GM10266 (cell line): ENCODE measurements at regions not wholly inside any gene's neighbourhood (a gene's known extent, or its start where the extent isn't known, plus 50 kb on each side); places are given as distances from the start of the nearest gene placed in this dataset.

Source experiments
- DNase-seq: peaks from one replicate; pipeline ENCODE4 v3.0.0; 2012; ENCODE audit errors: extremely low spot score
- CTCF ChIP-seq: IDR thresholded peaks from 2 replicates; pipeline ENCODE4 v1.5.1; 2012; ENCODE audit warnings: mild to moderate bottlenecking, low read depth; ENCODE audit not compliant: control insufficient read depth, insufficient read depth; ENCODE audit errors: missing control alignments

- no peak for DNase-seq
- TF ChIP-seq CTCF, result no peak
Measured at GRCh38 chr14:97878727-97879126, 1081.5 kb downstream of the VRK1 start.

- no peak for TF ChIP-seq CTCF
- DNase-seq, result no peak
Measured at GRCh38 chr14:97887690-97888089, 1090.5 kb downstream of the VRK1 start.

GRCh38 chr14:97888331-97888730 lies 1091.1 kb downstream of the VRK1 start:
- DNase-seq, result no peak
- no peak for TF ChIP-seq CTCF

GRCh38 chr14:97891515-97891914 lies 1094.3 kb downstream of the VRK1 start:
- TF ChIP-seq CTCF, result no peak
- DNase-seq, result no peak

- DNase-seq, result no peak
- no peak for TF ChIP-seq CTCF
Measured at GRCh38 chr14:97894552-97894951, 1097.4 kb downstream of the VRK1 start.

GRCh38 chr14:97900196-97900854 lies 1103.1 kb downstream of the VRK1 start:
- no peak for TF ChIP-seq CTCF
- DNase-seq, result no peak

- no peak for TF ChIP-seq CTCF
- DNase-seq, result no peak
Measured at GRCh38 chr14:97902630-97903029, 1105.4 kb downstream of the VRK1 start.
